HFFc6 (cell line): ENCODE measurements at regions not wholly inside any gene's neighbourhood (a gene's known extent, or its start where the extent isn't known, plus 50 kb on each side); places are given as distances from the start of the nearest gene placed in this dataset.

Experiments used
- DNase-seq: peaks from one replicate; pipeline ENCODE4 v3.0.0-alpha.2; 2018
- H3K27ac Mint-ChIP-seq: 2 replicates; pipeline ENCODE4 v1.8.0; 2020; ENCODE audit warnings: mild to moderate bottlenecking, mixed read lengths
- H3K27me3 Mint-ChIP-seq: 2 replicates; pipeline ENCODE4 v1.8.0; 2021; ENCODE audit warnings: mild to moderate bottlenecking, moderate library complexity, mixed read lengths; ENCODE audit not compliant: insufficient read depth
- H3K36me3 Mint-ChIP-seq: 2 replicates; pipeline ENCODE4 v1.8.0; 2021; ENCODE audit warnings: low read depth, mixed read lengths
- H3K4me1 Mint-ChIP-seq: 2 replicates; pipeline ENCODE4 v1.8.0; 2020; ENCODE audit warnings: low read depth, mixed read lengths
- H3K4me3 Mint-ChIP-seq: 2 replicates; pipeline ENCODE4 v1.8.0; 2020; ENCODE audit warnings: mild to moderate bottlenecking, moderate library complexity, mixed read lengths
- H3K9me3 Mint-ChIP-seq: 2 replicates; pipeline ENCODE4 v1.8.0; 2020; ENCODE audit warnings: mild to moderate bottlenecking, mixed read lengths
- CTCF ChIP-seq: fragments of 200-600 bp; sonication (generic); IDR thresholded peaks from 2 replicates; pipeline ENCODE4 v1.5.0; 2021; ENCODE audit warnings: antibody characterized with exemption, mild to moderate bottlenecking

DNA sequence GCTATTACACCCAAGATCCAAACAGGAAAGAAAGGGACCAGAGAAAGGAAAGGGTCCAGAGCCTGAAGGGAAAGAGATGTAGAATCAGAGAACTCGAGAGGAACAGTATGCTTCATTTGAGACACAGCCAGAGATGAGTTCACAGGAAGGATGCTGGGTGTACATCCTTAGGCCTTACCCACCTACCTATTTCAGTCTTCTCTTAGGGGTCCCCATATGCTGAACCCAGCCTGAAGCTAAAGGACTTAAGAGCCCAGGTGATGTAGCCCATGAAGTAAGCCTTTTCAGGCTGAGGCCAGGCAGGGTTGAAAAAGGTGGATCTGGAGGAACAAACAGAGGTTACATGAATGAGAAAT, 338.0 kb upstream of the KCNH8 start:
- no peak overlapping the region for H3K27ac Mint-ChIP-seq
- DNase-seq = no peak
- H3K4me1 Mint-ChIP-seq = no peaks in the 10 kb centered on the region
- no peaks in the 10 kb centered on the region for H3K27me3 Mint-ChIP-seq
- no peak for TF ChIP-seq CTCF
- no peaks in the 10 kb centered on the region for H3K36me3 Mint-ChIP-seq
- peaks cover 24% of the 10 kb centered on the region for H3K9me3 Mint-ChIP-seq
- no peak overlapping the region for H3K4me3 Mint-ChIP-seq

GRCh38 chr3:18809640-18810305, 338.5 kb upstream of the KCNH8 start:
- Mint-ChIP-seq H3K9me3 (peaks cover 24% of the 10 kb centered on the region), H3K27ac (no peak overlapping the region), H3K4me1 (no peaks in the 10 kb centered on the region), H3K4me3 (no peak overlapping the region), H3K27me3 (no peaks in the 10 kb centered on the region), H3K36me3 (no peaks in the 10 kb centered on the region)
- DNase-seq = no peak
- TF ChIP-seq CTCF = no peak

DNA sequence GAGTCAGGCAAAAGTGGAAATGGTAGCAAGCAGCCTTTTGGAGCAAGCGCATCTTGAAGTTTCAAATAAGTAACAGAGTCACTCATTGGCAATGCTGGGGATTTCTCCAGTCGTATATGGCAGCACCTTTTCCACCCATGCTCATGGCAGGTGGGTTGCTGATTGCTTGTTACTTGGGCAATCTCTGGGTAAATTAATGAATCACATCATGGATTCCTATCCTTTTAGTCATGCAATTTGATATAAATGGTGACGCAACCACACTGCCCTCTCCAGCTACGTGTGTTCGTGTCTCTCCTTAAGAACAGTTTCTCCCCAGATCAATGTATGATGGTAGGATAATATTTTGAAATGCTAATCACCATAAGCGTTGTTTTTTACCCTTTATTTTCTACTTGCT, 339.9 kb upstream of the KCNH8 start:
- no peaks in the 10 kb centered on the region for H3K36me3 Mint-ChIP-seq
- H3K27ac Mint-ChIP-seq = no peak overlapping the region
- DNase-seq = no peak
- H3K4me3 Mint-ChIP-seq = no peak overlapping the region
- peaks cover 33% of the 10 kb centered on the region for H3K9me3 Mint-ChIP-seq
- no peak for TF ChIP-seq CTCF
- no peaks in the 10 kb centered on the region for H3K4me1 Mint-ChIP-seq
- no peaks in the 10 kb centered on the region for H3K27me3 Mint-ChIP-seq

DNA sequence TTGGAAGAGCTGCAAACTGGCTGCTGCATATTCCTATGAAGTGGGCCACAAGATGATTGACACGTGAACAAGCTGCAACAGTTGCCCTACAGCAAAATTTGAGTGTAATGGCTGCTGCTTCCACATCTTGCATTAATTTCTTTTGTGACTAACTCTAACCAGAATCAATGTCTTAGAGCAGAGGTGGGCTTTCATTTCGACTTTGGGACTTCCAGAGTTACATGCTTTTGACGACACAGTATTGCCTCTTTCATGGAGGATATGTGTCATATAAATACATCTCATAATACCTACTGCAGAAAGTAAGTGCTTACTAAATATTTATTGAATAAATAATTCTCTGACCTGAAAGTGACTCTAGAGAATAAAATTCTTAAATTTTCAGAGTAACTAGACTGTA, 340.7 kb upstream of the KCNH8 start:
- no peak overlapping the region for H3K27ac Mint-ChIP-seq
- no peaks in the 10 kb centered on the region for H3K27me3 Mint-ChIP-seq
- H3K36me3 Mint-ChIP-seq = no peaks in the 10 kb centered on the region
- H3K4me3 Mint-ChIP-seq = no peak overlapping the region
- no peaks in the 10 kb centered on the region for H3K4me1 Mint-ChIP-seq
- no peak for TF ChIP-seq CTCF
- H3K9me3 Mint-ChIP-seq = peaks cover 33% of the 10 kb centered on the region
- no peak for DNase-seq

- Mint-ChIP-seq H3K4me3 (no peak overlapping the region), H3K27ac (no peak overlapping the region), H3K9me3 (peaks cover 41% of the 10 kb centered on the region), H3K4me1 (no peaks in the 10 kb centered on the region), H3K27me3 (no peaks in the 10 kb centered on the region), H3K36me3 (no peaks in the 10 kb centered on the region)
- no peak for DNase-seq
- TF ChIP-seq CTCF = no peak
Measured at GRCh38 chr3:18806633-18807032, 341.7 kb upstream of the KCNH8 start.

DNA sequence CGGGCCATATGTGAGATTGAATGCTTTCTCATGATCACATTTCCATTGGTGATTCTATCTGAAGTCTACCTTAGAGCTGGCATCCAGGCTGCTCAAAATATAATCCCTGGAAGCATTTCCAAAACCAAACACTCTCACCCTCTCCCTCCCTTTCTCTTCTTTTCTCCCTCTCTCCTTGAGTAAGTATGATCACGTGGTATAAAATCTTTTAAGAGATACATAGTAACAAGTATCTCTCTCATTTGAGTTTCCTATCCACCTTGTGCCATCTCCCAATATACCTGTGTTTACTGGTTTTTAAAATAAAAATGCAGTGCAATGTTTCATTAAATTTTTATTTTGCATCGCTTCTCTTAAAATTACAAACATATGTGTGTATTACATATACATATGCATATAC, 350.9 kb upstream of the KCNH8 start:
- DNase-seq = no peak
- H3K9me3 Mint-ChIP-seq = peaks cover 31% of the 10 kb centered on the region
- TF ChIP-seq CTCF = no peak
- no peak overlapping the region for H3K4me3 Mint-ChIP-seq
- no peak overlapping the region for H3K27ac Mint-ChIP-seq
- H3K4me1 Mint-ChIP-seq = no peaks in the 10 kb centered on the region
- H3K36me3 Mint-ChIP-seq = no peaks in the 10 kb centered on the region
- no peaks in the 10 kb centered on the region; the same call in 1 of the 2 replicates for H3K27me3 Mint-ChIP-seq
